Testis (tissue), 2 donors: ENCODE measurements at regions not wholly inside any gene's neighbourhood (a gene's known extent, or its start where the extent isn't known, plus 50 kb on each side); places are given as distances from the start of the nearest gene placed in this dataset.

ENCODE experiments used
- POLR2A ChIP-seq: fragments of 450-650 bp; IDR thresholded peaks from one replicate; pipeline ENCODE4 v1.6.1; 2017; ENCODE audit warnings: antibody characterized with exemption, mild to moderate bottlenecking, moderate library complexity
- TF ChIP-seq, protein P1 (sequence below), 3 experiments: fragments of 450-650 bp in 2 of 3; fragments of 200-600 bp in 1 of 3; sonication (generic) in 1 of 3; IDR thresholded peaks; one replicate each; pipeline ENCODE4 v1.5.1; 2016 to 2019; ENCODE audit warnings: antibody characterized with exemption in 3 of 3, mild to moderate bottlenecking in 2 of 3, moderate library complexity in 1 of 3

DNA sequence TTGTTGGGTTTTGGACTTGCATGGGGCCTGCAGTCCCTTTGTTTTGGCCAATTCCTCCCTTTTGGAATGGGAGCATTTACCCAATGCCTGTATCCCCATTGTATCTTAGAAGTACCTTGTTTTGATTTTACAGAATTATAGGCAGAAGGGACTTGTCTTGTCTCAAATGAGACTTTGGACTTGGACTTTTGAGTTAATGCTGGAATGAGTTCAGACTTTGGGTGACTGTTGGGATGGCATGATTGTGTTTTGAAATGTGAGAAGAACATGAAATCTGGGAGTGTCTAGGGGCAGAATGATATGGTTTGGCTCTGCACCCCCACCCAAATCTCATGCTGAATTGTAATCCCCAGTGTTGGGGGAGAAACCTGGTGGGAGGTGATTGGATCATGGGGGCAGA lies 76.8 kb upstream of the MKI67 start:
- TF ChIP-seq, protein P1, sequence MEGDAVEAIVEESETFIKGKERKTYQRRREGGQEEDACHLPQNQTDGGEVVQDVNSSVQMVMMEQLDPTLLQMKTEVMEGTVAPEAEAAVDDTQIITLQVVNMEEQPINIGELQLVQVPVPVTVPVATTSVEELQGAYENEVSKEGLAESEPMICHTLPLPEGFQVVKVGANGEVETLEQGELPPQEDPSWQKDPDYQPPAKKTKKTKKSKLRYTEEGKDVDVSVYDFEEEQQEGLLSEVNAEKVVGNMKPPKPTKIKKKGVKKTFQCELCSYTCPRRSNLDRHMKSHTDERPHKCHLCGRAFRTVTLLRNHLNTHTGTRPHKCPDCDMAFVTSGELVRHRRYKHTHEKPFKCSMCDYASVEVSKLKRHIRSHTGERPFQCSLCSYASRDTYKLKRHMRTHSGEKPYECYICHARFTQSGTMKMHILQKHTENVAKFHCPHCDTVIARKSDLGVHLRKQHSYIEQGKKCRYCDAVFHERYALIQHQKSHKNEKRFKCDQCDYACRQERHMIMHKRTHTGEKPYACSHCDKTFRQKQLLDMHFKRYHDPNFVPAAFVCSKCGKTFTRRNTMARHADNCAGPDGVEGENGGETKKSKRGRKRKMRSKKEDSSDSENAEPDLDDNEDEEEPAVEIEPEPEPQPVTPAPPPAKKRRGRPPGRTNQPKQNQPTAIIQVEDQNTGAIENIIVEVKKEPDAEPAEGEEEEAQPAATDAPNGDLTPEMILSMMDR (IDR thresholded peaks at IDR 0.05), result no peak
- TF ChIP-seq POLR2A, result no peak
